LNCAP (cell line): ENCODE measurements at regions not wholly inside any gene's neighbourhood (a gene's known extent, or its start where the extent isn't known, plus 50 kb on each side); places are given as distances from the start of the nearest gene placed in this dataset.

Source experiments
- TF ChIP-seq, protein P1 (sequence below): fragments of 450-650 bp; IDR thresholded peaks from 2 replicates; pipeline ENCODE4 v1.5.1; 2017; ENCODE audit warnings: mild to moderate bottlenecking

DNA sequence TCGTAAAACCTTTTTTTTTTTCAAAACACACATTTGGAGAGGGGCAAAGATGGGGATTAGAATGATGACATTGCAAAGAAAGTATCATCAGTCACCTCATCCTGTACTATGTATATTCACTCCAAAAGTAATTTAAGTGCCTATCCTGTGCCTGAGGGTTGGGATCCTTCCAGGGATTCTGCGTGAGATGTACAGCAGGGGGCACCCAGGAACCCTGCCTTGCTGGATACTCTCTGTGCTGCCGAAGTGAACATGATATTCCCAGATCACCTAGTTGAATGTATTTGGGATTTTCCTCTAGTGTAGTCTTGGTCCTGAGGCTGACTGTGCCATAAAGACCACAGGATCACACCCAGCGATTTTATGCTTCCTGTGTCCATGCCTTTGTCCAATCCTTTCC lies 372.7 kb downstream of the IPO8 start:
- TF ChIP-seq, protein P1, sequence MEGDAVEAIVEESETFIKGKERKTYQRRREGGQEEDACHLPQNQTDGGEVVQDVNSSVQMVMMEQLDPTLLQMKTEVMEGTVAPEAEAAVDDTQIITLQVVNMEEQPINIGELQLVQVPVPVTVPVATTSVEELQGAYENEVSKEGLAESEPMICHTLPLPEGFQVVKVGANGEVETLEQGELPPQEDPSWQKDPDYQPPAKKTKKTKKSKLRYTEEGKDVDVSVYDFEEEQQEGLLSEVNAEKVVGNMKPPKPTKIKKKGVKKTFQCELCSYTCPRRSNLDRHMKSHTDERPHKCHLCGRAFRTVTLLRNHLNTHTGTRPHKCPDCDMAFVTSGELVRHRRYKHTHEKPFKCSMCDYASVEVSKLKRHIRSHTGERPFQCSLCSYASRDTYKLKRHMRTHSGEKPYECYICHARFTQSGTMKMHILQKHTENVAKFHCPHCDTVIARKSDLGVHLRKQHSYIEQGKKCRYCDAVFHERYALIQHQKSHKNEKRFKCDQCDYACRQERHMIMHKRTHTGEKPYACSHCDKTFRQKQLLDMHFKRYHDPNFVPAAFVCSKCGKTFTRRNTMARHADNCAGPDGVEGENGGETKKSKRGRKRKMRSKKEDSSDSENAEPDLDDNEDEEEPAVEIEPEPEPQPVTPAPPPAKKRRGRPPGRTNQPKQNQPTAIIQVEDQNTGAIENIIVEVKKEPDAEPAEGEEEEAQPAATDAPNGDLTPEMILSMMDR, result no peak; the same call in 1 of the 2 replicates

GRCh38 chr12:30320561-30320960 lies 375.1 kb downstream of the IPO8 start:
- TF ChIP-seq, protein P1, result no peak

DNA sequence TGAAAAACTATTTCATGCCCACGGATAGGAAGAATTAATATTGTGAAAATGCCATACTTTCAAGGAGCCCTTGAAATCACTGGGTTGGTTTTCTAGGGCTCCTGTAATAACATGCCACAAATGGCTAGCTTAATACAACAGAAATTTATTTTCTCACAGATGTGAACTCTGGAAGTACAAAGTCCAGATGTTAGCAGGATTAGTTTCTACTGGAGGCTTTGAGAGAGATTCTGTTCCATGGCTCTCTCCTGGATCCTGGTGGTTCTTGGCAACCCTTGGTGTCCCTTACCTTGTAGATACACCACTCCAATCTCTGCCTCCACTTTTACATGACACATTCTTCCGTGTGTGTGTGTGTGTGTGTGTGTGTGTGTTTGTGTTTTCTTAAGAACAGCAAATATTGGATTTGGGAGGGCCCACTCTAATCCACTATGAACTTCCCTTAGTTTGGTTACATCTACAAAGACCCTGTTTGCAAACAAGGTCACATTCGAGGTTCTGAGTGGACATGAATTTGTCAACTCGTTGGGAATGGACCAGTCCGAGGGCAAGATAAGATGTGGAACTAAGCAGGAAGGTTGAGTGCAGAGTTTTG lies 381.1 kb downstream of the IPO8 start:
- TF ChIP-seq, protein P1, result no peak

DNA sequence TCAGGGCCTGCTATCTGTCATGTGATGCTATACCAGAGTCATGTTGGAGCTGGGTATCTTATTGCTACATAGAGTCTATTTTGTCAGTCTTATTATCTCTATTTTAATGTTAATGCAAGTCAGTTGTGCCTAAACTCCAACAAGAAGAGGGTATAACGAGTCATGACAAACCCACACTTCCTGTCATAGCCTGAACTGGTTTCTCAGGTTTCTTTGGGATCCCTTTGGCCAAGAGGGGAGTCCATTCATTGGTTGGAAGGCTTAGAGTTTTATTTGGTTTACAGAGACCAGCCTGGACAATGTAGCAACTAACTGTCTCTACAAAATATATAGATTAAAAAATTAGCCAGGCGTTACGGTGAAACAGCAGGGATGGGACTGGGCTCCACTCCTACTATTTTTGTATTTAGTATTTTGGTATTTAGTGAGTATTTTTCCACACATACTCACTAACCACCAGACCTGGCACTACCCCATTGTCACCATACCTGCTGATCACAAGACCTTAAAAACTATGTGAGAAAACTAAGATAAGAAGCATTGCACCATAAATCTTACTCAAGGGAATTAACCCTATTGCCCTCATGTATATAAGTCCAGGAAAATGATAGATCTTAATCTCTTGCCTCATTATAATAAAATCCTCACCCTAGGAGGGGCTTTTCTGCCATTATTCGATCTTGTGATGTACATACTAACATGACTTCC lies 387.5 kb downstream of the IPO8 start:
- TF ChIP-seq, protein P1, result no peak

DNA sequence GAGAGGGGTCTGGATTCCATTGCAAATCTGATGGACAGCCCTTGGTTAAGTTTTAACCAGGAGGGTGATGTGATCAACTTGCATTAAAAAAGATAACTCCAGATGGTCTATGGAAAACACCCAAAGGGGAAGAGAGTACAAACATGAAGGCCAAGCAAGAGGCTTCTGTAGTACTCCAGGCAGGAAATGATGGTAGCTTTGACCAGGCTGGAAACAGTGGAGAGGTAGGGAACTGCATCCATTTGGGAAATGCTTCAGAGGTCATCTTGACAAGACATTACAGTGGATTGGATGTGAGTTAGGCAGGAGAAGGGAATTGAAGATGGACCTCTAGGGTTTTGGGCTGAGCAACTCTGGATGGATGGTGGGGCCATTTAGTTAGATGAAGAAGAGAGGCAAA lies 391.1 kb downstream of the IPO8 start:
- TF ChIP-seq, protein P1, result no peak

DNA sequence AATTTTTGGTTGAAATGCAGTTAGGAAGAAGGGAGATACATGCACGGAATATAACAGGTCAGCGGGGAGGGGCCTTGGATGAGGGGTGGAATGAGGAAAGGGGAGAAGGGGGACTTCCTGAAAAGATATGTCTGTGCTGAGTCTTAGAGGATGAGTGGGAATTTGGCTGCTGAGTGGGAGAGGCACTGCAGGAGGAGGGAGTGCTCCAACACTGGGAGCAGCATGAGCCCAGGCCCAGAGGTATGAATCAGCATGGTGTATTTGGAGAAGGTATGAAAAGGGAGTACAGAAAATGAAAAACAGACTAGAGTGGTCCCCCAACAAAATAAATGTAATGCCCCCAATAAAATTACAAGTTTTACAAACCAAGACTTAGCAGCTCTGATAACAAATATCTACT lies 394.4 kb downstream of the IPO8 start:
- TF ChIP-seq, protein P1, result no peak

GRCh38 chr12:30296486-30296885 lies 399.2 kb downstream of the IPO8 start:
- TF ChIP-seq, protein P1, result no peak
